ENCODE measurements at regions not wholly inside any gene's neighbourhood (a gene's known extent, or its start where the extent isn't known, plus 50 kb on each side); places are given as distances from the start of the nearest gene placed in this dataset.
"Not testable (repeated sequence)": the region's sequence is repeated elsewhere in the genome, so short reads cannot be mapped to it uniquely, and the experiment has no call there.

GRCh38 chr1:163472651-163473248 lies 151.0 kb downstream of the NUF2 start:
- no peak overlapping the region for H3K4me3 ChIP-seq (ENCODE audit: low read depth, low read length)
- no peak overlapping the region for H3K27ac ChIP-seq (ENCODE audit: low read depth, low read length)
- ChIA-PET POLR2A (no interaction called here), CTCF (no interaction called here)
- H3K27me3 ChIP-seq (ENCODE audit: control insufficient read depth, insufficient read depth, low read length), result no peaks in the 10 kb centered on the region
- DNase-seq (ENCODE audit: low read depth, low spot score), result no peak
- no peak for TF ChIP-seq CTCF (IDR thresholded peaks at IDR 0.05; ENCODE audit: low read depth, low read length)
- H3K9me3 ChIP-seq (ENCODE audit: control insufficient read depth, insufficient read depth, low read length), result no peaks in the 10 kb centered on the region

- no peak for DNase-seq (ENCODE audit: low read depth, low spot score)
- no peak for TF ChIP-seq CTCF (IDR thresholded peaks at IDR 0.05; ENCODE audit: low read depth, low read length)
- Histone ChIP-seq H3K9me3 (ENCODE audit: control insufficient read depth, insufficient read depth, low read length) (no peaks in the 10 kb centered on the region), H3K4me3 (ENCODE audit: low read depth, low read length) (no peak overlapping the region), H3K27ac (ENCODE audit: low read depth, low read length) (no peak overlapping the region), H3K27me3 (ENCODE audit: control insufficient read depth, insufficient read depth, low read length) (no peaks in the 10 kb centered on the region)
- POLR2A ChIA-PET, result no interaction called here
- CTCF ChIA-PET, result no interaction called here
Observed at GRCh38 chr1:163477276-163477830, 155.6 kb downstream of the NUF2 start.

GRCh38 chr1:163498391-163499330 lies 176.9 kb downstream of the NUF2 start:
- POLR2A ChIA-PET; H3K9me3 ChIP-seq (ENCODE audit: control insufficient read depth, insufficient read depth, low read length); H3K27me3 ChIP-seq (ENCODE audit: control insufficient read depth, insufficient read depth, low read length); DNase-seq (ENCODE audit: low read depth, low spot score); H3K4me3 ChIP-seq (ENCODE audit: low read depth, low read length); CTCF ChIA-PET; H3K27ac ChIP-seq (ENCODE audit: low read depth, low read length): not testable (repeated sequence)

GRCh38 chr1:163504331-163504978 lies 182.7 kb downstream of the NUF2 start:
- H3K9me3 ChIP-seq (ENCODE audit: control insufficient read depth, insufficient read depth, low read length), result no peaks in the 10 kb centered on the region
- no peak for TF ChIP-seq CTCF (IDR thresholded peaks at IDR 0.05; ENCODE audit: low read depth, low read length)
- no peak overlapping the region for H3K4me3 ChIP-seq (ENCODE audit: low read depth, low read length)
- no peak for DNase-seq (ENCODE audit: low read depth, low spot score)
- no peaks in the 10 kb centered on the region for H3K27me3 ChIP-seq (ENCODE audit: control insufficient read depth, insufficient read depth, low read length)
- ChIA-PET POLR2A (no interaction called here), CTCF (interaction anchor here (2.3 kb wide), 1 partner anchor 24 kb away, joined by 7 read pairs; no protein-coding TSS in a partner anchor)
- no peak overlapping the region for H3K27ac ChIP-seq (ENCODE audit: low read depth, low read length)

GRCh38 chr1:163509114-163509513 lies 187.4 kb downstream of the NUF2 start:
- POLR2A ChIA-PET, result no interaction called here
- no peak for DNase-seq (ENCODE audit: low read depth, low spot score)
- CTCF ChIA-PET, result no interaction called here
- Histone ChIP-seq H3K9me3 (ENCODE audit: control insufficient read depth, insufficient read depth, low read length) (no peaks in the 10 kb centered on the region), H3K27me3 (ENCODE audit: control insufficient read depth, insufficient read depth, low read length) (peaks cover 3% of the 10 kb centered on the region), H3K27ac (ENCODE audit: low read depth, low read length) (no peak overlapping the region), H3K4me3 (ENCODE audit: low read depth, low read length) (no peak overlapping the region)
- no peak for TF ChIP-seq CTCF (IDR thresholded peaks at IDR 0.05; ENCODE audit: low read depth, low read length)
